Liver (tissue), 8 donors: ENCODE measurements at regions not wholly inside any gene's neighbourhood (a gene's known extent, or its start where the extent isn't known, plus 50 kb on each side); places are given as distances from the start of the nearest gene placed in this dataset.

Experiments
- DNase-seq: peaks from one replicate; pipeline ENCODE4 v3.0.0-alpha.2; 2017; ENCODE audit warnings: low spot score
- H3K27ac ChIP-seq, 2 donors: one replicate each; pipeline ENCODE4 v1.7.0; 2013; ENCODE audit warnings: inconsistent platforms in 2 of 2, low read length in 2 of 2, control low read depth in 1 of 2, low read depth in 1 of 2, mild to moderate bottlenecking in 1 of 2
- H3K27me3 ChIP-seq, 4 donors: one replicate each; pipeline versions ENCODE4 v1.6.1 to v1.7.0; 2013; ENCODE audit warnings: low read length in 3 of 4, inconsistent platforms in 1 of 4, mild to moderate bottlenecking in 1 of 4, moderate library complexity in 1 of 4; ENCODE audit not compliant: control insufficient read depth in 4 of 4, insufficient read depth in 4 of 4
- H3K36me3 ChIP-seq, 4 donors: one replicate each; pipeline versions ENCODE4 v1.6.1 to v1.7.0; 2013; ENCODE audit warnings: low read length in 3 of 4, mild to moderate bottlenecking in 3 of 4, low read depth in 1 of 4, moderate library complexity in 1 of 4; ENCODE audit not compliant: control insufficient read depth in 4 of 4, insufficient read depth in 3 of 4
- H3K4me1 ChIP-seq, 4 donors: one replicate each; pipeline versions ENCODE4 v1.6.1 to v1.7.0; 2013; ENCODE audit warnings: low read length in 3 of 4, mild to moderate bottlenecking in 3 of 4, moderate library complexity in 1 of 4; ENCODE audit not compliant: control insufficient read depth in 4 of 4, insufficient read depth in 4 of 4
- H3K4me3 ChIP-seq, 3 donors: one replicate each; pipeline versions ENCODE4 v1.6.1 to v1.7.0; 2013; ENCODE audit warnings: low read length in 3 of 3, control low read depth in 1 of 3, low read depth in 1 of 3, mild to moderate bottlenecking in 1 of 3
- H3K9ac ChIP-seq, 2 donors: one replicate each; pipeline ENCODE4 v1.7.0; 2013; ENCODE audit warnings: low read length in 2 of 2, mild to moderate bottlenecking in 2 of 2, moderate library complexity in 2 of 2, control low read depth in 1 of 2, low read depth in 1 of 2
- H3K9me3 ChIP-seq, 4 donors: one replicate each; pipeline versions ENCODE4 v1.6.1 to v1.7.0; 2013; ENCODE audit warnings: low read length in 3 of 4; ENCODE audit not compliant: control insufficient read depth in 4 of 4
- ATF3 ChIP-seq: IDR thresholded peaks from 2 replicates; pipeline ENCODE4 v1.6.1; 2016; ENCODE audit warnings: antibody characterized with exemption
- CTCF ChIP-seq: fragments of 150-350 bp; IDR thresholded peaks from 2 replicates; pipeline ENCODE4 v1.5.1; 2017; ENCODE audit warnings: improper control_type of control experiment, low read depth, low read length; ENCODE audit not compliant: missing input control
- EGR1 ChIP-seq, 2 donors: IDR thresholded peaks; 2 replicates each; pipeline ENCODE4 v1.6.1; 2016 to 2018; ENCODE audit warnings: antibody characterized with exemption in 2 of 2, low read depth in 2 of 2
- FOXA1 ChIP-seq: IDR thresholded peaks from 2 replicates; pipeline ENCODE4 v1.6.1; 2016; ENCODE audit warnings: antibody characterized with exemption
- FOXA2 ChIP-seq: IDR thresholded peaks from 2 replicates; pipeline ENCODE4 v1.6.1; 2016; ENCODE audit warnings: antibody characterized with exemption
- GABPA ChIP-seq, 2 donors: IDR thresholded peaks in 1 of 2; conservative IDR thresholded peaks in 1 of 2; 2 replicates each; pipeline ENCODE4 v1.6.1; 2016; ENCODE audit warnings: antibody characterized with exemption in 2 of 2, mild to moderate bottlenecking in 1 of 2, moderate library complexity in 1 of 2
- HNF4A ChIP-seq, 2 donors: conservative IDR thresholded peaks; 2 replicates each; pipeline ENCODE4 v1.6.1; 2016; ENCODE audit warnings: antibody characterized with exemption in 2 of 2, mild to moderate bottlenecking in 2 of 2
- HNF4G ChIP-seq: IDR thresholded peaks from 2 replicates; pipeline ENCODE4 v1.6.1; 2016; ENCODE audit warnings: antibody characterized with exemption
- JUND ChIP-seq, 2 donors: IDR thresholded peaks; 2 replicates each; pipeline ENCODE4 v1.6.1; 2016; ENCODE audit warnings: antibody characterized with exemption in 2 of 2
- MAX ChIP-seq: IDR thresholded peaks from 2 replicates; pipeline ENCODE4 v1.6.1; 2016; ENCODE audit warnings: antibody characterized with exemption
- NR2F2 ChIP-seq: IDR thresholded peaks from 2 replicates; pipeline ENCODE4 v1.6.1; 2016; ENCODE audit warnings: antibody characterized with exemption
- RAD21 ChIP-seq, 2 donors: IDR thresholded peaks; 2 replicates each; pipeline ENCODE4 v1.6.1; 2016; ENCODE audit warnings: antibody characterized with exemption in 2 of 2, mild to moderate bottlenecking in 2 of 2
- REST ChIP-seq: IDR thresholded peaks from 2 replicates; pipeline ENCODE4 v1.6.1; 2016; ENCODE audit warnings: antibody characterized with exemption, mild to moderate bottlenecking
- RXRA ChIP-seq, 2 donors: IDR thresholded peaks; 2 replicates each; pipeline ENCODE4 v1.6.1; 2017 to 2018; ENCODE audit warnings: antibody characterized with exemption in 2 of 2, mild to moderate bottlenecking in 1 of 2
- SP1 ChIP-seq: IDR thresholded peaks from 2 replicates; pipeline ENCODE4 v1.6.1; 2018; ENCODE audit warnings: antibody characterized with exemption, mild to moderate bottlenecking
- TAF1 ChIP-seq: conservative IDR thresholded peaks from 2 replicates; pipeline ENCODE4 v1.6.1; 2016; ENCODE audit warnings: antibody characterized with exemption, mild to moderate bottlenecking
- YY1 ChIP-seq: IDR thresholded peaks from 2 replicates; pipeline ENCODE4 v1.6.1; 2016; ENCODE audit warnings: antibody characterized with exemption, mild to moderate bottlenecking
- ZBTB33 ChIP-seq: IDR thresholded peaks from 2 replicates; pipeline ENCODE4 v1.6.1; 2016; ENCODE audit warnings: antibody characterized with exemption
- WGBS: extraction: QIAGEN DNeasy Blood & Tissue Kit; methylation state at CpG from one replicate; pipeline ENCODE4 v1.1.7; 2013; 5-methylcytosine and 5-hydroxymethylcytosine counted together
- donor health status: healthy.
- donor health status: healthy.
- donor health status: healthy.
- donor health status: healthy.
- donor health status: healthy.

- Histone ChIP-seq H3K27me3 (peaks cover 0 to 2% (median 0%) of the 10 kb centered on the region in 4 donors), H3K9ac (no peak overlapping the region), H3K27ac (no peak overlapping the region), H3K4me3 (no peak overlapping the region), H3K36me3 (no peaks in the 10 kb centered on the region), H3K9me3 (no peaks in the 10 kb centered on the region), H3K4me1 (no peaks in the 10 kb centered on the region)
- WGBS = 49% methylated on average over 2 of the region's 2 CpGs
- TF ChIP-seq YY1 (no peak), MAX (no peak), HNF4A (conservative IDR thresholded peaks at IDR 0.05) (no peak), EGR1 (IDR thresholded peaks at IDR 0.05; ENCODE audit: low read depth in 2 of 2) (no peak), REST (no peak), CTCF (no peak), SP1 (no peak), FOXA1 (no peak), ATF3 (no peak), ZBTB33 (no peak), JUND (IDR thresholded peaks at IDR 0.05) (no peak), HNF4G (no peak), FOXA2 (no peak), GABPA (IDR thresholded peaks at IDR 0.05 in 1 of 2, conservative IDR thresholded peaks at IDR 0.05 in 1 of 2) (no peak), RXRA (IDR thresholded peaks at IDR 0.05) (no peak), TAF1 (no peak), RAD21 (IDR thresholded peaks at IDR 0.05) (no peak), NR2F2 (no peak)
- no peak for DNase-seq
Observed at GRCh38 chr5:51194671-51195070, 188.6 kb upstream of the ISL1 start.
